A673 (cell line): ENCODE measurements at regions not wholly inside any gene's neighbourhood (a gene's known extent, or its start where the extent isn't known, plus 50 kb on each side); places are given as distances from the start of the nearest gene placed in this dataset.

Source experiments
- BruUV-seq: library from RNA; stranded (reverse); fragments of 400-500 nt; replicated peaks from 2 replicates; lab custom pipeline; 2021; lab: Mats Ljungman, UMichigan
- CTCF ChIA-PET: fragments of 300-600 bp; sonication (Branson Sonifier 250); formaldehyde crosslinking; loops from one replicate; lab custom pipeline; 2022; ENCODE audit warnings: antibody characterized with exemption; lab: Charles Lee
- POLR2A ChIA-PET: fragments of 300-600 bp; sonication (Branson Sonifier 250); formaldehyde crosslinking; loops from one replicate; lab custom pipeline; 2022; ENCODE audit warnings: antibody characterized with exemption; ENCODE audit not compliant: low non-redundant PET; lab: Charles Lee
- DNase-seq: peaks from one replicate; pipeline ENCODE4 v3.0.0-alpha.2; 2015; ENCODE audit warnings: low spot score
- H3K27ac ChIP-seq: fragments of 200-600 bp; sonication (generic); 2 replicates; pipeline ENCODE4 v1.5.1; 2016; ENCODE audit warnings: mixed run types, low read depth, mild to moderate bottlenecking, mixed read lengths, antibody characterized with exemption, low read length; ENCODE audit not compliant: poor library complexity, severe bottlenecking
- H3K27me3 ChIP-seq: fragments of 200-600 bp; sonication (generic); replicated peaks from 2 replicates; pipeline ENCODE4 v1.6.1; 2017; ENCODE audit warnings: mixed run types, low read depth, mild to moderate bottlenecking, mixed read lengths, antibody characterized with exemption, low read length; ENCODE audit not compliant: insufficient read depth, poor library complexity
- H3K36me3 ChIP-seq: fragments of 200-600 bp; sonication (generic); 2 replicates; pipeline ENCODE4 v1.6.1; 2016; ENCODE audit warnings: mixed run types, mild to moderate bottlenecking, mixed read lengths, antibody characterized with exemption, low read length; ENCODE audit not compliant: insufficient read depth, poor library complexity, severe bottlenecking
- H3K4me1 ChIP-seq: fragments of 200-600 bp; sonication (generic); 2 replicates; pipeline ENCODE4 v1.6.1; 2017; ENCODE audit warnings: mixed run types, mild to moderate bottlenecking, mixed read lengths, antibody characterized with exemption, low read length; ENCODE audit not compliant: insufficient read depth, poor library complexity, severe bottlenecking
- H3K4me3 ChIP-seq: fragments of 200-600 bp; sonication (generic); 2 replicates; pipeline ENCODE4 v1.5.1; 2016; ENCODE audit warnings: low read depth, mixed run types, mild to moderate bottlenecking, mixed read lengths, low read length; ENCODE audit not compliant: poor library complexity, severe bottlenecking
- H3K9me3 ChIP-seq: fragments of 200-600 bp; sonication (generic); 2 replicates; pipeline ENCODE4 v1.6.1; 2016; ENCODE audit warnings: mixed run types, low read depth, mild to moderate bottlenecking, mixed read lengths, antibody characterized with exemption, low read length; ENCODE audit not compliant: poor library complexity, severe bottlenecking
- EZH2 ChIP-seq: fragments of 200-600 bp; sonication (generic); IDR thresholded peaks from 2 replicates; pipeline ENCODE4 v1.6.1; 2017; ENCODE audit warnings: borderline replicate concordance, low read depth, mild to moderate bottlenecking, mixed read lengths, antibody characterized with exemption, low read length; ENCODE audit not compliant: poor library complexity, severe bottlenecking
- intact Hi-C: fragments of 100-400 bp; cut with micrococcal nuclease; formaldehyde crosslinking; loops from one replicate; pipeline ENCODE4 v1.10.0; 2022; ENCODE audit not compliant: unreplicated experiment
- TF ChIP-seq, protein P1 (sequence below): fragments of 300-800, 200-600 bp; sonication (generic); conservative IDR thresholded peaks from 2 replicates; pipeline ENCODE4 v1.5.1; 2017; ENCODE audit warnings: low read depth, mild to moderate bottlenecking, antibody characterized with exemption, low read length, moderate library complexity, mixed read lengths

DNA sequence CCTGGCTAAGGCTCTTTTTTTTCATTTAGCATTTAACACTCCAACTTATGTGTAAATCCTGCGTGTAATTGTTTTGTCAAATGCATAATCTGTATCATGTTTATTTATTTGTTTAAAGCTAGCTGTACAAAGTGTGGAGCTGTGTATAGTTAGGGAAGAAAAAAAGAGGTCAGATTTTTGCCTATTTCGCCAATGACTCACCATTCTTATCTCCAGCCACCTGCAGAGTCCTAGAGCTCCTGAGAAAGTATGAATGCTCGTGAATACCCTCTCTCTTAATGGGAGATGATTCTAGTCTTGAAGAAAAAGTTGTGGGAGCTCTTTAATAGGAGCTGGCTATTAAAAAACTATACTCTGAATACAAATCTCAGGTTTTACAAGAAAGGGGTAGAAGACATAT, 778.8 kb upstream of the SLITRK5 start:
- no peaks in the 10 kb centered on the region for H3K36me3 ChIP-seq
- DNase-seq = no peak
- no peak overlapping the region for H3K27ac ChIP-seq
- no peaks in the 10 kb centered on the region for H3K9me3 ChIP-seq
- H3K4me3 ChIP-seq = no peak overlapping the region
- no TSS peak for BruUV-seq
- CTCF ChIA-PET = no interaction called here
- H3K27me3 ChIP-seq = no peaks in the 10 kb centered on the region
- no peaks in the 10 kb centered on the region for H3K4me1 ChIP-seq
- TF ChIP-seq, protein P1, sequence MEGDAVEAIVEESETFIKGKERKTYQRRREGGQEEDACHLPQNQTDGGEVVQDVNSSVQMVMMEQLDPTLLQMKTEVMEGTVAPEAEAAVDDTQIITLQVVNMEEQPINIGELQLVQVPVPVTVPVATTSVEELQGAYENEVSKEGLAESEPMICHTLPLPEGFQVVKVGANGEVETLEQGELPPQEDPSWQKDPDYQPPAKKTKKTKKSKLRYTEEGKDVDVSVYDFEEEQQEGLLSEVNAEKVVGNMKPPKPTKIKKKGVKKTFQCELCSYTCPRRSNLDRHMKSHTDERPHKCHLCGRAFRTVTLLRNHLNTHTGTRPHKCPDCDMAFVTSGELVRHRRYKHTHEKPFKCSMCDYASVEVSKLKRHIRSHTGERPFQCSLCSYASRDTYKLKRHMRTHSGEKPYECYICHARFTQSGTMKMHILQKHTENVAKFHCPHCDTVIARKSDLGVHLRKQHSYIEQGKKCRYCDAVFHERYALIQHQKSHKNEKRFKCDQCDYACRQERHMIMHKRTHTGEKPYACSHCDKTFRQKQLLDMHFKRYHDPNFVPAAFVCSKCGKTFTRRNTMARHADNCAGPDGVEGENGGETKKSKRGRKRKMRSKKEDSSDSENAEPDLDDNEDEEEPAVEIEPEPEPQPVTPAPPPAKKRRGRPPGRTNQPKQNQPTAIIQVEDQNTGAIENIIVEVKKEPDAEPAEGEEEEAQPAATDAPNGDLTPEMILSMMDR = no peak
- TF ChIP-seq EZH2 = no peak
- POLR2A ChIA-PET = no interaction called here
- intact Hi-C loops = no loop called here

- Histone ChIP-seq H3K4me1 (no peaks in the 10 kb centered on the region), H3K27me3 (no peaks in the 10 kb centered on the region), H3K4me3 (no peak overlapping the region), H3K9me3 (no peaks in the 10 kb centered on the region), H3K36me3 (no peaks in the 10 kb centered on the region), H3K27ac (no peak overlapping the region)
- ChIA-PET POLR2A (no interaction called here), CTCF (no interaction called here)
- TF ChIP-seq EZH2 = no peak
- TF ChIP-seq, protein P1 = no peak
- intact Hi-C loops = no loop called here
- BruUV-seq = no TSS peak
- no peak for DNase-seq
Measured at GRCh38 chr13:86900906-86901305, 770.3 kb upstream of the SLITRK5 start.

DNA sequence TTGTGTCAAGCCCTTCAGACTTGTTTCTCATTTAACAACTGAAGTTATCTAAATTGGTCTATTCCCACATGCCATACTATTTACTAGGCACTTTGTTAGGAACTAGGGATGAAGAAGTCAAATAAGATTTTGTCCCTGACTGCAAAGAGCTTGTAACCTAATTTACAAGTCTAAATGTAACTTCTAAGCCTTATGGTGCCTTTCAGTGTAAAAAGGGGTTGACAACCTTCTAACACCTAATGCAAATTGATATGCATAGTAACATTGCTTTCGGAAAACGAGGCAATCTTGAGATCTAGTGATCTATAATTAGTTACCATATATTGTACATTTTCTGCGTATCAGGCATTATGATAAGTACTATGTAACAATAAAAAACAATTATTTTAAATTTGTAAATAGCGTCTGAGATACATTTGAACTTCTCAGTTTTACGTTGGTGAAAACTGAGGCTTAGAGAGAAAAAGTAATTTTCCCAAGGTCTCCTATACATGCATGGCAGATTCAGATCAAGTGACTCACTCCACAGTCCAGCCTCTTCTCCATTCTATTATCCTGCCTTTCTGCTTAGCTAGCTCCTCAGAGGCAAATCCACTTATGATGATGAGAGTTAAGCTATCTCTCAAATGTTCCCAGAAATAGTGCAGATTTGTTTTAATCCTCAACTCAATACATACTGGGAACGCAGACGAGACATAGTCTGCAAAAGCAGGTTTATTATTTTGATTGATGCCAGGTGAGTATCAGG, 764.9 kb upstream of the SLITRK5 start:
- ChIA-PET CTCF (no interaction called here), POLR2A (no interaction called here)

More for the DNA sequence above, 764.9 kb upstream of the SLITRK5 start:
- TF ChIP-seq EZH2 = no peak
- TF ChIP-seq, protein P1 = no peak
- DNase-seq = no peak
- BruUV-seq = no TSS peak
- Histone ChIP-seq H3K36me3 (no peaks in the 10 kb centered on the region), H3K9me3 (no peaks in the 10 kb centered on the region), H3K27ac (no peak overlapping the region), H3K4me1 (no peaks in the 10 kb centered on the region), H3K4me3 (no peak overlapping the region), H3K27me3 (no peaks in the 10 kb centered on the region)
- intact Hi-C loops = no loop called here
